ENCODE measurements at regions not wholly inside any gene's neighbourhood (a gene's known extent, or its start where the extent isn't known, plus 50 kb on each side); places are given as distances from the start of the nearest gene placed in this dataset.

DNA sequence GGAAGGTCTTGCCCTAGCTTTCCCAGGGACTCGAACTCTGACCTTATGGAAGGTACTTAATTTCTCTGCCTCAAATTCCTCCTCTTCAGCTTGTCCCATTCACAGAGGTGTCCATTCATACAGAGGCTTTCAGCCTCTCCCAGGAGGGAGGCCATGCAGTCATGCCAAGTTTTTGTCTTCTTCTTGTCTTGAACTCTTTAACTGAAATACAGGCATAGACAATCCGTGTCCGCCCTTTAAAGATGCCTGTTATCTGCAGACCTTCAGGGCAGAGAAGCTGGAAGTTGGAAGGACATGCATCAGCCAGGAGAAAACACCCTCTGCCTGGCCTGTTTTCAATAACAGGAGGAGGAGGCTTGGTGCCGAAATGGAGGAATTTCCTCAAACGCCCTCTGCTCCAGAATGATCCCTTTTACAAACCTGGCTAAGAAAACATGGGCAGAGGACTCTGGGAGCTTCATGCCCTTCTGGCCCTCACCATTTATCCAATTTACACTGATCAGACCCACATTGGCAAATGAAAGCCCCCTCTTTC, 308.3 kb downstream of the MYCN start:
- no peak for TF ChIP-seq SP1 (IDR thresholded peaks at IDR 0.05)
- TF ChIP-seq ELF4 (IDR thresholded peaks at IDR 0.05): no peak
- TF ChIP-seq L3MBTL2 (conservative IDR thresholded peaks at IDR 0.05): no peak
- TF ChIP-seq SUZ12 (IDR thresholded peaks at IDR 0.05): no peak
